ENCODE measurements at regions not wholly inside any gene's neighbourhood (a gene's known extent, or its start where the extent isn't known, plus 50 kb on each side); places are given as distances from the start of the nearest gene placed in this dataset.

GRCh38 chr3:59593380-59593779, 543.6 kb upstream of the CFAP20DC start:
- intact Hi-C loops (cut with micrococcal nuclease) = no loop called here

GRCh38 chr3:59580996-59581395, 531.2 kb upstream of the CFAP20DC start:
- intact Hi-C loops (cut with micrococcal nuclease) = no loop called here

GRCh38 chr3:59580499-59580898, 530.7 kb upstream of the CFAP20DC start:
- intact Hi-C loops (cut with micrococcal nuclease) = no loop called here

- intact Hi-C loops (cut with micrococcal nuclease) = loop anchor here (5.0 to 10.0 kb wide), 4 partner anchors 263 to 1804 kb away; no protein-coding TSS in a partner anchor
Observed at GRCh38 chr3:59578129-59578528, 528.3 kb upstream of the CFAP20DC start.

GRCh38 chr3:59576606-59577005, 526.8 kb upstream of the CFAP20DC start:
- intact Hi-C loops (cut with micrococcal nuclease) = loop anchor here (5.0 to 10.0 kb wide), 4 partner anchors 262 to 1806 kb away; no protein-coding TSS in a partner anchor

- intact Hi-C loops (cut with micrococcal nuclease) = loop anchor here (1.0 to 10.0 kb wide), 6 partner anchors 234 to 1807 kb away; no protein-coding TSS in a partner anchor
Observed at GRCh38 chr3:59575113-59576001, 525.5 kb upstream of the CFAP20DC start.

- intact Hi-C loops (cut with micrococcal nuclease) = loop anchor here (10.0 kb wide), 3 partner anchors 259 to 441 kb away; no protein-coding TSS in a partner anchor
Observed at GRCh38 chr3:59573911-59574310, 524.1 kb upstream of the CFAP20DC start.

GRCh38 chr3:59572106-59572505, 522.3 kb upstream of the CFAP20DC start:
- intact Hi-C loops (cut with micrococcal nuclease) = loop anchor here (10.0 kb wide), 3 partner anchors 257 to 443 kb away; no protein-coding TSS in a partner anchor

- intact Hi-C loops (cut with micrococcal nuclease) = loop anchor here (10.0 kb wide), 3 partner anchors 256 to 444 kb away; no protein-coding TSS in a partner anchor
Observed at GRCh38 chr3:59570806-59571205, 521.0 kb upstream of the CFAP20DC start.

- intact Hi-C loops (cut with micrococcal nuclease) = no loop called here
Observed at GRCh38 chr3:59567661-59568060, 517.8 kb upstream of the CFAP20DC start.

GRCh38 chr3:59566481-59566975, 516.7 kb upstream of the CFAP20DC start:
- intact Hi-C loops (cut with micrococcal nuclease) = no loop called here

GRCh38 chr3:59565125-59565524, 515.3 kb upstream of the CFAP20DC start:
- intact Hi-C loops (cut with micrococcal nuclease) = no loop called here

GRCh38 chr3:59563966-59564365, 514.1 kb upstream of the CFAP20DC start:
- intact Hi-C loops (cut with micrococcal nuclease) = no loop called here

- intact Hi-C loops (cut with micrococcal nuclease) = no loop called here
Observed at GRCh38 chr3:59563072-59563605, 513.3 kb upstream of the CFAP20DC start.

- intact Hi-C loops (cut with micrococcal nuclease) = no loop called here
Observed at GRCh38 chr3:59559721-59560435, 510.1 kb upstream of the CFAP20DC start.

GRCh38 chr3:59558906-59559720, 509.3 kb upstream of the CFAP20DC start:
- intact Hi-C loops (cut with micrococcal nuclease) = no loop called here

GRCh38 chr3:59555593-59556315, 505.9 kb upstream of the CFAP20DC start:
- intact Hi-C loops (cut with micrococcal nuclease) = no loop called here

- intact Hi-C loops (cut with micrococcal nuclease) = no loop called here
Observed at GRCh38 chr3:59553076-59553475, 503.3 kb upstream of the CFAP20DC start.

- intact Hi-C loops (cut with micrococcal nuclease) = no loop called here
Observed at GRCh38 chr3:59551834-59552233, 502.0 kb upstream of the CFAP20DC start.

- intact Hi-C loops (cut with micrococcal nuclease) = no loop called here
Observed at GRCh38 chr3:59549962-59550361, 500.1 kb upstream of the CFAP20DC start.
